Sigmoid colon (tissue), 6 donors: ENCODE measurements at regions not wholly inside any gene's neighbourhood (a gene's known extent, or its start where the extent isn't known, plus 50 kb on each side); places are given as distances from the start of the nearest gene placed in this dataset.

ENCODE experiments used
- DNase-seq: peaks from one replicate; pipeline ENCODE4 v3.0.0-alpha.2; 2019
- H3K27ac ChIP-seq, 4 donors: fragments of 200-600 bp; sonication (generic); one replicate each; pipeline ENCODE4 v1.5.1; 2016 to 2019; ENCODE audit warnings: mild to moderate bottlenecking in 1 of 4
- H3K27me3 ChIP-seq, 3 donors: fragments of 200-600 bp; sonication (generic); one replicate each; pipeline ENCODE4 v1.5.1; 2019; ENCODE audit warnings: mild to moderate bottlenecking in 1 of 3
- H3K36me3 ChIP-seq, 4 donors: fragments of 200-600 bp; sonication (generic); one replicate each; pipeline ENCODE4 v1.5.1; 2016 to 2019
- H3K4me1 ChIP-seq, 4 donors: fragments of 200-600 bp; sonication (generic); one replicate each; pipeline ENCODE4 v1.5.1; 2017 to 2019
- H3K4me3 ChIP-seq, 4 donors: fragments of 200-600 bp; sonication (generic); one replicate each; pipeline ENCODE4 v1.5.1; 2017 to 2019; ENCODE audit warnings: mild to moderate bottlenecking in 2 of 4, moderate library complexity in 1 of 4
- H3K9me3 ChIP-seq, 4 donors: fragments of 200-600 bp in 3 of 4; sonication (generic) in 3 of 4; one replicate each; pipeline versions ENCODE4 v1.5.1 to v1.6.1; 2013 to 2019
- CTCF ChIP-seq, 4 experiments: fragments of 450-650 bp in 3 of 4; fragments of 200-600 bp in 1 of 4; IDR thresholded peaks; one replicate each; pipeline ENCODE4 v1.5.1; 2016 to 2019; ENCODE audit warnings: antibody characterized with exemption in 4 of 4, mild to moderate bottlenecking in 3 of 4, moderate library complexity in 2 of 4
- EP300 ChIP-seq, 4 donors: sonication (generic); formaldehyde crosslinking; IDR thresholded peaks; one replicate each; pipeline ENCODE4 v1.6.1; 2017; ENCODE audit warnings: antibody characterized with exemption in 4 of 4
- POLR2A ChIP-seq, 2 donors: fragments of 450-650 bp; IDR thresholded peaks; one replicate each; pipeline ENCODE4 v1.6.1; 2016; ENCODE audit warnings: antibody characterized with exemption in 2 of 2, mild to moderate bottlenecking in 2 of 2, moderate library complexity in 2 of 2
- POLR2AphosphoS5 ChIP-seq, 4 donors: sonication (generic); formaldehyde crosslinking; IDR thresholded peaks; one replicate each; pipeline ENCODE4 v1.6.1; 2017; ENCODE audit warnings: antibody characterized with exemption in 4 of 4
- WGBS, 2 donors: extraction: QIAGEN DNeasy Blood & Tissue Kit; methylation state at CpG; one replicate each; pipeline ENCODE4 v1.1.7; 2013; 5-methylcytosine and 5-hydroxymethylcytosine counted together
- intact Hi-C: fragments of 100-400 bp; cut with DNase I; formaldehyde crosslinking; loops from one replicate; pipeline ENCODE4 v1.15.1; 2023
- donor health status: healthy with polysubstance abuse.
- donor health status: healthy.

GRCh38 chr4:30882443-30882842 is 162.3 kb downstream of the PCDH7 start:
- H3K4me1 ChIP-seq = peaks cover 0 to 3% (median 0%) of the 10 kb centered on the region in 4 donors
- DNase-seq = no peak
- no peak overlapping the region for H3K4me3 ChIP-seq
- H3K9me3 ChIP-seq = no peaks in the 10 kb centered on the region
- no peak for TF ChIP-seq EP300 (IDR thresholded peaks at IDR 0.05)
- no peak for TF ChIP-seq POLR2A (IDR thresholded peaks at IDR 0.05)
- TF ChIP-seq POLR2AphosphoS5 (IDR thresholded peaks at IDR 0.05) = no peak
- no peak for TF ChIP-seq CTCF (IDR thresholded peaks at IDR 0.05)
- intact Hi-C loops = no loop called here
- H3K36me3 ChIP-seq = no peaks in the 10 kb centered on the region
- H3K27me3 ChIP-seq = no peaks in the 10 kb centered on the region
- no peak overlapping the region for H3K27ac ChIP-seq
- 27 to 59% methylated on average over 1 of the region's 1 CpG for WGBS, 2 donors

GRCh38 chr4:30882995-30883675 is 163.0 kb downstream of the PCDH7 start:
- DNase-seq = no peak
- peaks cover 0 to 3% (median 0%) of the 10 kb centered on the region in 4 donors for H3K4me1 ChIP-seq
- WGBS, 2 donors = 18 to 69% methylated on average over 7 of the region's 7 CpGs
- no peak for TF ChIP-seq POLR2A (IDR thresholded peaks at IDR 0.05)
- TF ChIP-seq POLR2AphosphoS5 (IDR thresholded peaks at IDR 0.05) = no peak
- TF ChIP-seq EP300 (IDR thresholded peaks at IDR 0.05) = no peak
- TF ChIP-seq CTCF (IDR thresholded peaks at IDR 0.05) = no peak
- H3K4me3 ChIP-seq = no peak overlapping the region
- H3K9me3 ChIP-seq = no peaks in the 10 kb centered on the region
- H3K27ac ChIP-seq = no peak overlapping the region
- H3K36me3 ChIP-seq = no peaks in the 10 kb centered on the region
- intact Hi-C loops = no loop called here
- H3K27me3 ChIP-seq = no peaks in the 10 kb centered on the region

- Histone ChIP-seq H3K36me3 (no peaks in the 10 kb centered on the region), H3K27me3 (no peaks in the 10 kb centered on the region), H3K9me3 (peaks cover 0 to 2% (median 0%) of the 10 kb centered on the region in 4 donors), H3K4me1 (peaks cover 0 to 32% (median 27%) of the 10 kb centered on the region in 4 donors), H3K4me3 (peak overlapping the region in 1 of 4 donors; percentile 12), H3K27ac (peak overlapping the region in 3 of 4 donors; percentile 9 to 33 (median 21))
- 18 to 67% methylated on average over 10 of the region's 10 CpGs for WGBS, 2 donors
- TF ChIP-seq POLR2A (IDR thresholded peaks at IDR 0.05) = no peak
- no peak for TF ChIP-seq EP300 (IDR thresholded peaks at IDR 0.05)
- TF ChIP-seq CTCF (IDR thresholded peaks at IDR 0.05) = no peak
- TF ChIP-seq POLR2AphosphoS5 (IDR thresholded peaks at IDR 0.05) = no peak
- no peak for DNase-seq
- intact Hi-C loops = no loop called here
Observed at GRCh38 chr4:30901461-30902451, 181.6 kb downstream of the PCDH7 start.

- H3K27ac ChIP-seq = peak overlapping the region in 1 of 4 donors; percentile 9
- H3K9me3 ChIP-seq = peaks cover 0 to 2% (median 0%) of the 10 kb centered on the region in 4 donors
- no peak for TF ChIP-seq CTCF (IDR thresholded peaks at IDR 0.05)
- no peak for TF ChIP-seq EP300 (IDR thresholded peaks at IDR 0.05)
- no peak for TF ChIP-seq POLR2A (IDR thresholded peaks at IDR 0.05)
- TF ChIP-seq POLR2AphosphoS5 (IDR thresholded peaks at IDR 0.05) = no peak
- DNase-seq = no peak
- H3K36me3 ChIP-seq = no peaks in the 10 kb centered on the region
- H3K4me1 ChIP-seq = peaks cover 0 to 32% (median 27%) of the 10 kb centered on the region in 4 donors
- H3K4me3 ChIP-seq = no peak overlapping the region
- H3K27me3 ChIP-seq = no peaks in the 10 kb centered on the region
- intact Hi-C loops = no loop called here
Observed at GRCh38 chr4:30903502-30904214, 183.5 kb downstream of the PCDH7 start.
